Neural crest cell (in vitro differentiated cells): ENCODE measurements at regions not wholly inside any gene's neighbourhood (a gene's known extent, or its start where the extent isn't known, plus 50 kb on each side); places are given as distances from the start of the nearest gene placed in this dataset.
A peak's percentile ranks its signal among the peaks of the same experiment; 100 is the strongest.

Experiments
- DNase-seq: peaks from one replicate; pipeline ENCODE4 v3.0.0; 2021; ENCODE audit warnings: low read depth, mixed read lengths, low spot score
- H3K27ac Mint-ChIP-seq: one replicate; pipeline ENCODE4 v1.8.0; 2021; ENCODE audit warnings: mild to moderate bottlenecking, mixed read lengths; ENCODE audit not compliant: unreplicated experiment
- H3K27me3 Mint-ChIP-seq: 2 replicates; pipeline ENCODE4 v1.8.0; 2021; ENCODE audit warnings: low read depth, mild to moderate bottlenecking, mixed read lengths
- H3K36me3 Mint-ChIP-seq: 2 replicates; pipeline ENCODE4 v1.8.0; 2021; ENCODE audit warnings: low read depth, mild to moderate bottlenecking, mixed read lengths
- H3K4me1 Mint-ChIP-seq: 2 replicates; pipeline ENCODE4 v1.8.0; 2021; ENCODE audit warnings: mixed read lengths
- H3K4me3 Mint-ChIP-seq: one replicate; pipeline ENCODE4 v1.8.0; 2021; ENCODE audit warnings: mild to moderate bottlenecking, mixed read lengths
- H3K9me3 Mint-ChIP-seq: 2 replicates; pipeline ENCODE4 v1.8.0; 2021; ENCODE audit warnings: mixed read lengths
- TF ChIP-seq, protein P1 (sequence below): fragments of 200-600 bp; sonication (generic); conservative IDR thresholded peaks from 2 replicates; pipeline ENCODE4 v1.5.0; 2021; ENCODE audit warnings: antibody characterized with exemption, mild to moderate bottlenecking

DNA sequence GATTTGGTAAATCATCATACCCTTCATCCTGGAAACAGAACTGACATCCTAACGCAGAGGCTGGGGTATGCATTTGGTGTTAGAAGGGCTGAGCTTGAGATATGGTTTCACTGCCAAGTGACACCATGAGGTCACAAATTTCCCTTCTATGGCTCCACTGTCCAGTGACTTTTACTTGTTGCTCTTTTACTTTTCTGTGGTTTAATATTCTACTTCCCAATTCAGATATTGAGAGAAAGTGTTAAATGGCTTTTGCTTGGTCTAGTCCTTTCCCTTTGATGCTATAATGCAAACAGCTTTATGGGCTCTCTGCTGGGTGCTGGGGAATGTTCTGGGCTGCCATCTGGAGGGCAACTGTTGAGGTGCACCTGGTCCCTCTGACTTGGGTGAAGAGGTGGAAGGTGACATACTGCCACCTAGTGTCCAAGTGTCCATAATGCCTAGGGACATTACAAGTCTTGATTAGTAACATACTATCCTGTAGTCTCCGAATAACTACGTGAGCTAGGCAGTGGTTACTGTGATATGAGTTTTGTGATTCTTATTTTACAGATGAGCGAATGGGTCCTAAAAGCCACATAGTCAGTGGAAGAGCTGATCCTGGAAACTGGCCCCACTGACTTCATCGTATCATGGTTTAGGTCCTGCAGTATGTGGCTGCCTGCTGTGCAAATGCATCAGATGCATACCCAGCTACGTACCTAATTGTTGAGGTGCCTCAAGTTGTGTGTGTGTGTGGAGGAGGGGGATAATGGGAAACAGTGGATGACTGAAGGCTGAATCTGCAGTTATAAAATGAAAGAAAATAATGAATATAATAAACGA is 149.1 kb upstream of the RAG2 start:
- H3K4me3 Mint-ChIP-seq: no peak overlapping the region
- DNase-seq: peak; percentile 93
- no peak overlapping the region for H3K27ac Mint-ChIP-seq
- H3K9me3 Mint-ChIP-seq: no peaks in the 10 kb centered on the region
- peaks cover 15% of the 10 kb centered on the region for H3K27me3 Mint-ChIP-seq
- no peaks in the 10 kb centered on the region for H3K36me3 Mint-ChIP-seq
- H3K4me1 Mint-ChIP-seq: peaks cover 3% of the 10 kb centered on the region
- TF ChIP-seq, protein P1, sequence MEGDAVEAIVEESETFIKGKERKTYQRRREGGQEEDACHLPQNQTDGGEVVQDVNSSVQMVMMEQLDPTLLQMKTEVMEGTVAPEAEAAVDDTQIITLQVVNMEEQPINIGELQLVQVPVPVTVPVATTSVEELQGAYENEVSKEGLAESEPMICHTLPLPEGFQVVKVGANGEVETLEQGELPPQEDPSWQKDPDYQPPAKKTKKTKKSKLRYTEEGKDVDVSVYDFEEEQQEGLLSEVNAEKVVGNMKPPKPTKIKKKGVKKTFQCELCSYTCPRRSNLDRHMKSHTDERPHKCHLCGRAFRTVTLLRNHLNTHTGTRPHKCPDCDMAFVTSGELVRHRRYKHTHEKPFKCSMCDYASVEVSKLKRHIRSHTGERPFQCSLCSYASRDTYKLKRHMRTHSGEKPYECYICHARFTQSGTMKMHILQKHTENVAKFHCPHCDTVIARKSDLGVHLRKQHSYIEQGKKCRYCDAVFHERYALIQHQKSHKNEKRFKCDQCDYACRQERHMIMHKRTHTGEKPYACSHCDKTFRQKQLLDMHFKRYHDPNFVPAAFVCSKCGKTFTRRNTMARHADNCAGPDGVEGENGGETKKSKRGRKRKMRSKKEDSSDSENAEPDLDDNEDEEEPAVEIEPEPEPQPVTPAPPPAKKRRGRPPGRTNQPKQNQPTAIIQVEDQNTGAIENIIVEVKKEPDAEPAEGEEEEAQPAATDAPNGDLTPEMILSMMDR: peak; percentile 99

DNA sequence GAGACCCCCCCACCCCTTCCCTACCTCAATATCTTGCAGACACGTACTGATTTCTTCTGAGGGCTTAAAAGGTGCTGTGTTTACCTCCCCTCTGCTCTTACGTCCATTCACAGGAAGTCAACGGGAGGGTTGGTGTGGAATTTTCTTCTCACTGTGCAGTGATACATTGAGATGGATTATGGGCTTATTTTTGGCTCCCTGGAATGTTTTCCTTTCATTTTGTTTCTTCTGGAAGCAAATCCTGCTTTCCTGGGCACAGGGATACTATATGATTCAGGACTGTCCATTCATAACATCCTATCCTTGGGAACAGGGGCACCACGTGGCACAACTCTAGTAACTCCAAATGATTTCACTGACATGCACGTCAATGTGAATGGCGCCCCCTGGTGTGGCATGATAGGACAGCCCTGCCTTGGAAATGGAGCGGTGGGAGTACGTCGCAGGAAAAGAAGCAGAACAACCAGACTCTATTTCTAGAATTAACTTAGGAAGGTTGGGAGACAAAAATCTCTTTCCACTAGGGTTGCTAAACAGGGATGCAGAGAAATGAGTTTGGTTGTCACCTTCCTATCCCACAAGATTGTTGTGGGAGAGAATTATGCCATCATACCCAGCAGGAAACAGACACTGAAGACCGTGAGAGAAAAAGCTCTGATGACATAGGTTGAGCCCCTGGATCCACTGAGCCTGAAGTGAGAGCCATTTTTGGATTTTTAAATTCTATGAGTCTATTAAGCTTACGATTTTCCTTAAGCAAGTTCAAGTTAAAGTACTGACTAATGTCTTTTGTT is 146.5 kb upstream of the RAG2 start:
- Mint-ChIP-seq H3K36me3 (no peaks in the 10 kb centered on the region), H3K4me1 (peaks cover 3% of the 10 kb centered on the region), H3K9me3 (no peaks in the 10 kb centered on the region), H3K4me3 (no peak overlapping the region), H3K27me3 (peaks cover 21% of the 10 kb centered on the region), H3K27ac (no peak overlapping the region)
- peak; percentile 81 for DNase-seq
- TF ChIP-seq, protein P1: peak; percentile 74

DNA sequence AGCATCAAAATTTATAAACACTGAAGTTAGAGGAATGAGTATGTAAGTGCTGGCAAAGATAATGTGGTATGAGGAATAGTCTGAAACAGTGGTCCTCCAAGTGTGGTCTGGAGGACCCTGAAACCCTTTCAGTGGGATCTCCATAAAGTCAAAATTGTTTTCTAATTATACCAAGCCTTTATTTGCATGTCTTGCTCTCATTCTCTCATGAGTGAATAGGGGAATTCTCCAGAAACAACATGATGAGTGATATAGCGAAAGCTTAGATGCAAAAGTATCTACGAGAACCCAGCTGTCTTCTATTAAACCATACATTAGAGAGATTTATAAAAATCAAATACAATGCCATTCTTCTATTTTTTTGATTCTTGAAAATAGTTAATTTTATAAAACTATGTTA is 145.0 kb upstream of the RAG2 start:
- Mint-ChIP-seq H3K27me3 (peaks cover 16% of the 10 kb centered on the region), H3K4me3 (no peak overlapping the region), H3K27ac (no peak overlapping the region), H3K36me3 (no peaks in the 10 kb centered on the region), H3K4me1 (peaks cover 3% of the 10 kb centered on the region), H3K9me3 (no peaks in the 10 kb centered on the region)
- no peak for DNase-seq
- TF ChIP-seq, protein P1: no peak

DNA sequence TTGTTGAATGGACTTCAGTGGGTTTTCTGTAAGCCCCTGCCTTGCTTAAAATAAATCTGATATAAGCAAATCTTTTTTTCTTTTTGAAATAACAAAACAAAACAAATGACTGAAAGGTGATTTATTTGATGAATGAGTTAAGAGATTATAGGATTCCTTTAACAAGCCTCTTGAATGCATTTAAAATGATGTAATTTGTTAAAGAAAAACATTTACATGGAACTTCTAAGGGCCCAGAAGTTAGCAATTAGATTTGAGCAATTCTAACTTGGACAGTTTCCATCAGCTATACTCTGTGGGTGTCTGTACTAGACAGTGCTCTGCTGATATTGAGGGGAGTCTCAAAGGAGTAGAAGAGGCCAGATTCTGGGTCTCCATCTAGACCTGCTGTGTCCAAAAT is 143.5 kb upstream of the RAG2 start:
- H3K27ac Mint-ChIP-seq: no peak overlapping the region
- no peaks in the 10 kb centered on the region for H3K36me3 Mint-ChIP-seq
- no peak for DNase-seq
- H3K27me3 Mint-ChIP-seq: peaks cover 14% of the 10 kb centered on the region
- TF ChIP-seq, protein P1: no peak
- peaks cover 3% of the 10 kb centered on the region for H3K4me1 Mint-ChIP-seq
- no peak overlapping the region for H3K4me3 Mint-ChIP-seq
- no peaks in the 10 kb centered on the region for H3K9me3 Mint-ChIP-seq

DNA sequence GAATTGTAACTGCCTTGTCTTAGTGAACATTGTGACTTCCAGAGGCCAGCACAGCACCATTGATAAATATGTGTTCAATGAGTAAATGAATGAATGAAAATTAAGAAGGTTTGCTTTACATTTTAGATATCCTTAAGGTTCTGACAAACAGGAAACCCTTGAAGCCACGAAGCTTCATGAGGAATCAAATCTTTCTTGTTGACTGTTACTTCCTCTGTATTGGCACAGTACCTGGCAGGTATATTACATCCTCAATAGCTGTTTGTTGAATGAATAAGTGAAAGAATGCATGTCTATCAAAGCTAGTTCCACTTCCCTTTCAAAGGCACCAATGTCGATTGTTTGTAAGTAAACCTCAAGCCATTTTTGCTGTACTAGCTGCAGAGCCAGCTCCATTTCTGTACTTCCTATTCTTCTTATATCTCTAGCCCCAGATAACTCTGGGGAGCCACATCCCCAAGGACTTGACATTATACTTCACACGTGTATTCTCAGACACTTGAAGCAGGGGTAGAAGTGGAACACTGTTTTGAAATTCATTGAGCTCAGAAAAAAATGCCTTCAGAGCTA is 140.3 kb upstream of the RAG2 start:
- TF ChIP-seq, protein P1: no peak
- H3K27ac Mint-ChIP-seq: no peak overlapping the region
- H3K36me3 Mint-ChIP-seq: no peaks in the 10 kb centered on the region
- no peak overlapping the region for H3K4me3 Mint-ChIP-seq
- no peaks in the 10 kb centered on the region for H3K9me3 Mint-ChIP-seq
- no peak for DNase-seq
- no peaks in the 10 kb centered on the region for H3K4me1 Mint-ChIP-seq
- H3K27me3 Mint-ChIP-seq: peaks cover 15% of the 10 kb centered on the region
